ENCODE measurements at regions not wholly inside any gene's neighbourhood (a gene's known extent, or its start where the extent isn't known, plus 50 kb on each side); places are given as distances from the start of the nearest gene placed in this dataset.
A peak's percentile ranks its signal among the peaks of the same experiment; 100 is the strongest.

GRCh38 chr4:180798036-180798577 is 1445.1 kb upstream of the TENM3 start:
- TF ChIP-seq CTCF (IDR thresholded peaks at IDR 0.05; ENCODE audit: insufficient read depth, low read length) = no peak
- no peak for DNase-seq (ENCODE audit: low read depth)
- H3K4me3 ChIP-seq (ENCODE audit: low read depth, low read length) = no peak overlapping the region

DNA sequence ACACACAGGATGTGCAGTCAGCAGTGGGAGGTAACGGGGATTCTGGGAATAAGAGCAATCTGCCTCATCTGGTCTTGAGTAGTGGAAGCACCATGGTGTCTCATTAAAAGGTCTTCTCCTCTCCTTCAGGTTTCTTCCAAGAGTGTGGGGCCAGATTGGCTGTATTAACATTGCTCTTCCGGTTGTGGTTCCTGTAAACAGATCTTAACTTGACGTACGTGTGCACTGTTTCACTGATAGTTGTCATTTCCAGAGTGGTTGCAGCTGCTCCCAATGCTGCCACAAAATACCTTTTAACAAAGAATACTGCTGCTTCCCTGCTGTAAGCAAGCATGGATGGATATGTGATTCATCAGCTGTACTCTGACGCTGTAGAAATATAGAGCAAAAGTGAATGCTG is 1443.4 kb upstream of the TENM3 start:
- DNase-seq (ENCODE audit: low read depth) = no peak
- H3K4me3 ChIP-seq (ENCODE audit: low read depth, low read length) = no peak overlapping the region
- TF ChIP-seq CTCF (IDR thresholded peaks at IDR 0.05; ENCODE audit: insufficient read depth, low read length) = no peak

DNA sequence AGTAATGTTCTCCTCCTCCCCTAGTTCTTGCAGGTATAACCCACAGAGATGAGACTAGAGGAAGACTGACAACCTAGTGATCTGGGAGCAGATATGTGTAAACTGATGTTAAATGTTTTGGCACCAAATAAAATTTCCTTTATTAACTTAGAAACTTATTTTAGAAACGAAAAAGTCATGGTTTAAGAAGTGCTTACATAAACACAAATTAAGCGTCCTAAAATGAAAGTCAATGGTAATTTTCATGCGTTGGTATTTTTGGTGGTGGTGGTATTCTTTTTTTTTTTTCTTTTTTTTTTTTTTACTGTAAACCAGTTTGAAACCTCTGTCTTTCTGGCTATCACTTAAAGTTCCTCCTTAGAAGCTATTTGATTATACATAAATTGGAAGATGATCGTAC is 1438.1 kb upstream of the TENM3 start:
- no peak for TF ChIP-seq CTCF (IDR thresholded peaks at IDR 0.05; ENCODE audit: insufficient read depth, low read length)
- DNase-seq (ENCODE audit: low read depth) = no peak
- no peak overlapping the region for H3K4me3 ChIP-seq (ENCODE audit: low read depth, low read length)

- no peak overlapping the region for H3K4me3 ChIP-seq (ENCODE audit: low read depth, low read length)
- no peak for DNase-seq (ENCODE audit: low read depth)
- TF ChIP-seq CTCF (IDR thresholded peaks at IDR 0.05; ENCODE audit: insufficient read depth, low read length) = no peak
These were observed 1434.3 kb upstream of the TENM3 start for GRCh38 chr4:180808862-180809261.

DNA sequence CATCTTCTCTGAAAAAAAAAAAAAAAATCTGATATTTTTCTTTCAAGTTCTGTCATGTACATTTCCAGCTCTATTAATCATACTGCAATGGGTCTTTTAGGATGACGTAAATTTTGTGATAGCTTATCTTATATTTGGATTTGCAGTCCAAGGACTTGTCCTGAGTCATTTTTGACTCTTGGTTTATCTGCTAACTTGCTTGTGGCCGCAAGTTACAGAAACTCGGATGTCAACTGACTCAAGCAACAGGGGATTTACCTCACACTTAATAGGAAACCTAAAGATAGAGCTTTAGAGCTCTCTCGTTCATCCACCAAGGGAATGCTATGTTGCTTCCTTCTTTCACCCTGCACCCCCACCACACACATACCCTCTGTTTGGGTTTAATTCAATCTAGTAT is 1433.8 kb upstream of the TENM3 start:
- peak; percentile 57 for DNase-seq (ENCODE audit: low read depth)
- no peak overlapping the region for H3K4me3 ChIP-seq (ENCODE audit: low read depth, low read length)
- TF ChIP-seq CTCF (IDR thresholded peaks at IDR 0.05; ENCODE audit: insufficient read depth, low read length) = no peak

DNA sequence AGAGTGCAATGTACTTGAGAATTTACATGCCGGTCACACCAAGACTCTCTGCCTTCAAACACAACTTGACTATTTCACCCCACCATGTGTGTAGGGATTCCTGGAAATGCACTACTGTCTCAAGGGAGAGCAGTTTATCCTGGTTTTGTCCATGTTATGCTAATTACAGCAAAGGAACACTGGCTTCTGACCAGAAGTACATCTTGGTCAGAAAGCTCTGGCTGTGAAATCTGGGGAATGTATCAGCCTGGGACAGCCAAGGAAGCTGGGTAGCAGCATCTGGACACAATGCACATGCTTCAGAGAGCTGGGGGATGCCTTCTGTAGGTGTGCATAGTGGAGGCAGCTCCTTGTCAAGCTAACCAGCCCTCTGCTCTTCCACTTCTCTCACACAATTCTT is 1432.6 kb upstream of the TENM3 start:
- H3K4me3 ChIP-seq (ENCODE audit: low read depth, low read length) = no peak overlapping the region
- DNase-seq (ENCODE audit: low read depth) = no peak
- no peak for TF ChIP-seq CTCF (IDR thresholded peaks at IDR 0.05; ENCODE audit: insufficient read depth, low read length)

GRCh38 chr4:180811556-180811955 is 1431.6 kb upstream of the TENM3 start:
- no peak for TF ChIP-seq CTCF (IDR thresholded peaks at IDR 0.05; ENCODE audit: insufficient read depth, low read length)
- DNase-seq (ENCODE audit: low read depth) = no peak
- no peak overlapping the region for H3K4me3 ChIP-seq (ENCODE audit: low read depth, low read length)
